Spleen (tissue), 7 donors: ENCODE measurements at regions not wholly inside any gene's neighbourhood (a gene's known extent, or its start where the extent isn't known, plus 50 kb on each side); places are given as distances from the start of the nearest gene placed in this dataset.

ENCODE experiments used
- CTCF ChIP-seq, 11 experiments: fragments of 200-600 bp in 7 of 11; fragments of 450-650 bp in 4 of 11; sonication (generic) in 4 of 11; IDR thresholded peaks in 8 of 11; conservative IDR thresholded peaks in 3 of 11; 1 replicate in 7 of 11; 2 replicates in 4 of 11; pipeline versions ENCODE4 v1.4.0 to v1.8.0; 2016 to 2021; ENCODE audit warnings: antibody characterized with exemption in 11 of 11, inconsistent platforms in 4 of 11, mild to moderate bottlenecking in 1 of 11
- POLR2A ChIP-seq, 3 donors: fragments of 450-650 bp; IDR thresholded peaks; one replicate each; pipeline ENCODE4 v1.5.1; 2017; ENCODE audit warnings: antibody characterized with exemption in 3 of 3, mild to moderate bottlenecking in 1 of 3
- POLR2AphosphoS5 ChIP-seq, 3 donors: sonication (generic); formaldehyde crosslinking; IDR thresholded peaks; one replicate each; pipeline ENCODE4 v1.5.1; 2017; ENCODE audit warnings: antibody characterized with exemption in 3 of 3
- donor health status: DM: no; HTN: no; CAD: no; lungs with moderate emphysema.
- donor health status: DM: no; HTN: no; CAD: no.
- donor health status: DM: no; HTN: no; CAD: no.

GRCh38 chr1:82979593-82980236, 1019.2 kb downstream of the TTLL7 start:
- TF ChIP-seq CTCF (IDR thresholded peaks at IDR 0.05 in 8 of 11, conservative IDR thresholded peaks at IDR 0.05 in 3 of 11) (no peak), POLR2A (IDR thresholded peaks at IDR 0.05) (no peak), POLR2AphosphoS5 (IDR thresholded peaks at IDR 0.05) (no peak)
